ENCODE measurements at regions not wholly inside any gene's neighbourhood (a gene's known extent, or its start where the extent isn't known, plus 50 kb on each side); places are given as distances from the start of the nearest gene placed in this dataset.

- TF ChIP-seq CTCF (IDR thresholded peaks at IDR 0.05 in 4 of 5, conservative IDR thresholded peaks at IDR 0.05 in 1 of 5) (no peak), POLR2A (IDR thresholded peaks at IDR 0.05) (no peak)
Observed at GRCh38 chr12:88842314-88842713, 262.0 kb upstream of the KITLG start.
